ENCODE measurements at regions not wholly inside any gene's neighbourhood (a gene's known extent, or its start where the extent isn't known, plus 50 kb on each side); places are given as distances from the start of the nearest gene placed in this dataset.
"Not testable (repeated sequence)": the region's sequence is repeated elsewhere in the genome, so short reads cannot be mapped to it uniquely, and the experiment has no call there.

GRCh38 chr14:101252443-101253214 is 308.7 kb upstream of the DIO3 start:
- no peak for DNase-seq

- DNase-seq: no peak
Observed at GRCh38 chr14:101253948-101254347, 307.3 kb upstream of the DIO3 start.

- DNase-seq: no peak
Observed at GRCh38 chr14:101254805-101255764, 306.2 kb upstream of the DIO3 start.

- no peak for DNase-seq
Observed at GRCh38 chr14:101255765-101256125, 305.6 kb upstream of the DIO3 start.

- no peak for DNase-seq
Observed at GRCh38 chr14:101256266-101256665, 305.0 kb upstream of the DIO3 start.

GRCh38 chr14:101257551-101257950 is 303.7 kb upstream of the DIO3 start:
- DNase-seq: no peak

GRCh38 chr14:101259748-101260147 is 301.5 kb upstream of the DIO3 start:
- no peak for DNase-seq

- not testable (repeated sequence) for DNase-seq
Observed at GRCh38 chr14:101266441-101266840, 294.9 kb upstream of the DIO3 start.

- no peak for DNase-seq
Observed at GRCh38 chr14:101273091-101273490, 288.2 kb upstream of the DIO3 start.

- DNase-seq: no peak
Observed at GRCh38 chr14:101276309-101277091, 284.8 kb upstream of the DIO3 start.

GRCh38 chr14:101282418-101282817 is 278.9 kb upstream of the DIO3 start:
- DNase-seq: no peak

- DNase-seq: no peak
Observed at GRCh38 chr14:101284711-101285110, 276.6 kb upstream of the DIO3 start.

GRCh38 chr14:101286271-101287018 is 274.9 kb upstream of the DIO3 start:
- no peak for DNase-seq

- DNase-seq: no peak
Observed at GRCh38 chr14:101288436-101289229, 272.7 kb upstream of the DIO3 start.

- no peak for DNase-seq
Observed at GRCh38 chr14:101289230-101289690, 272.0 kb upstream of the DIO3 start.

- no peak for DNase-seq
Observed at GRCh38 chr14:101289911-101290310, 271.4 kb upstream of the DIO3 start.

GRCh38 chr14:101290611-101291010 is 270.7 kb upstream of the DIO3 start:
- DNase-seq: no peak

GRCh38 chr14:101291390-101291789 is 269.9 kb upstream of the DIO3 start:
- no peak for DNase-seq

GRCh38 chr14:101292448-101292847 is 268.8 kb upstream of the DIO3 start:
- no peak for DNase-seq

- DNase-seq: no peak
Observed at GRCh38 chr14:101293605-101294004, 267.7 kb upstream of the DIO3 start.

GRCh38 chr14:101294136-101294535 is 267.2 kb upstream of the DIO3 start:
- DNase-seq: no peak

All from inflammatory macrophage treated with lipopolysaccharide for 1 hour (primary cell).